Stimulated activated CD8-positive, alpha-beta memory T cell treated with anti-CD3 and anti-CD28 coated beads, Interleukin-15, amount 100 ng/mL, for 24 hours (primary cell): ENCODE measurements at regions not wholly inside any gene's neighbourhood (a gene's known extent, or its start where the extent isn't known, plus 50 kb on each side); places are given as distances from the start of the nearest gene placed in this dataset.
"Not testable (repeated sequence)": the region's sequence is repeated elsewhere in the genome, so short reads cannot be mapped to it uniquely, and the experiment has no call there.

Experiments
- DNase-seq: peaks from one replicate; pipeline ENCODE4 v3.0.0-alpha.2; 2020; ENCODE audit warnings: low read depth

GRCh38 chr10:3372281-3372680 lies 199.7 kb upstream of the PITRM1 start:
- no peak for DNase-seq

GRCh38 chr10:3371624-3372023 lies 199.0 kb upstream of the PITRM1 start:
- DNase-seq: not testable (repeated sequence)

GRCh38 chr10:3366735-3367405 lies 194.3 kb upstream of the PITRM1 start:
- DNase-seq: no peak

- no peak for DNase-seq
Observed at GRCh38 chr10:3366043-3366442, 193.5 kb upstream of the PITRM1 start.

GRCh38 chr10:3365630-3366029 lies 193.0 kb upstream of the PITRM1 start:
- DNase-seq: no peak

GRCh38 chr10:3364768-3365480 lies 192.3 kb upstream of the PITRM1 start:
- no peak for DNase-seq

DNA sequence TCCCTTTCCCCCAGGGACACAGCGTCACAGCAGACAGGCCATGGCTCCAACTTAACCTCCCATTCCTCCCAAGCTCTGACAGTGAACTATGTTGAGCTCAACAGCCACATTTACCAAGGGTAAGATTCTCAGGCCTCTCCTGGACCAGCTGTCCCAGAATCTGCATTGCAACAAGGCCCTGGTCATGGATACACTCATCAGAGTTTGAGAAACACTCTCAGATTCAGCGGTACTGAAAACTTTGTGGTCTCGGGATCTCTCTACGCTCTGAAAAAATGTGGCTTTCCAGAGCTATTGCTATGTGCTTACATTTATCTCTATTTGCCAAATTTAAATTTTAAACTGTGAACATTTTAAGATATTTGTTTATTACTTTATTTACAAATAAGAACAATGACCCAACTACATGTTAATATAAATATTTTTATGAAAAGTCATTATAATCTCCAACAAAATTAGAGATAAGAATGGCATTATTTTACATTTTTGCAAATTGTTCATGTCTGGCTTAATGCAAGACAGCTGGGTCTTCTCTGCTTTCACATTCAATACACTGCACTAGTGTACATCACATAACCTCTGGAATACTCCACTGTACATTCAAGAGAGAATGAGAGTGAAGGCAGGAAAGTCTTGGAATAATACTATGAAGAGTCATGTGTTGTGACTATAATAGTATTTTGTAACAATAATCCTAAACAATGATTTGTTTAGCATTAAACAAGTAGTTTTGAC lies 190.9 kb upstream of the PITRM1 start:
- DNase-seq: no peak

DNA sequence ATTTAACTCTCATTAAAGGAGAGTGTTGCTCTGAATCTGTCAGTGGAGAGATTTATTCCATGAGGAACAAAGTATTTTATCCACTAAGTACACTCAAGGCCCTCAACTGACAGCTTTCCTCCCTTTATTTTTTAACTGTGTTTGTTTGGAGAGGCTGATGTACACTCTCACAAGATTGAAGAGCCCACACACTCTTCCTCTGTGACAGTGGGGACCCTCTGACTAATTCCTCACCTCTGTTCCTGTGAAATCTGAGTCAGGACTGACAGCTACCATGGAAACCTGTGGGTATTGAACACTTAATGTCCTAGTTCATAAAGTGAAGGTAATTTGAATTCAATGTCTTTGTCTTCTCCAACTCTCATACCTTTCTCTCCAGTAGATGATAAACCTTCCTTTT lies 189.8 kb upstream of the PITRM1 start:
- no peak for DNase-seq

DNA sequence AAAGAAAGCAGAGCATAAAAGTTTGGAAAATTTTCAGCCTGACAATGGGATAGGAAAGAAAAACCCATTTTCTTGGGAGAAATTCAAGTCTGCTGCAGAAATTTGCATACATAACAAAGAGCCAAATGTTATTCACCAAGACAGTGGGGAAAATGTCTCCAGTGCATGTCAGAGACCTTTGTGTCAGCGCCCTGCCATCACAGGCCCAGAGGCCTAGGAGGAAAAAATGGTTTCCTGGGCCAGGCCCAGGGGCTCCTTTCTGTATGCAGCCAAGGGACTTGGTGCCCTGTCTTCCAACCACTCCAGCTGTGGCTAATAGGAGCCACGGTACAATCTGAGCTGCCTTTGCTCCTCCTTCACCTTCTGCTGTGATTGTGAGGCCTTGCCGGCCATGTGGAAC lies 189.1 kb upstream of the PITRM1 start:
- no peak for DNase-seq

- no peak for DNase-seq
Observed at GRCh38 chr10:3357737-3358136, 185.2 kb upstream of the PITRM1 start.

- DNase-seq: no peak
Observed at GRCh38 chr10:3355536-3355935, 183.0 kb upstream of the PITRM1 start.

GRCh38 chr10:3354174-3354900 lies 181.8 kb upstream of the PITRM1 start:
- DNase-seq: no peak

- DNase-seq: no peak
Observed at GRCh38 chr10:3353235-3353634, 180.7 kb upstream of the PITRM1 start.

GRCh38 chr10:3350617-3351258 lies 178.2 kb upstream of the PITRM1 start:
- no peak for DNase-seq

- no peak for DNase-seq
Observed at GRCh38 chr10:3350205-3350604, 177.6 kb upstream of the PITRM1 start.

DNA sequence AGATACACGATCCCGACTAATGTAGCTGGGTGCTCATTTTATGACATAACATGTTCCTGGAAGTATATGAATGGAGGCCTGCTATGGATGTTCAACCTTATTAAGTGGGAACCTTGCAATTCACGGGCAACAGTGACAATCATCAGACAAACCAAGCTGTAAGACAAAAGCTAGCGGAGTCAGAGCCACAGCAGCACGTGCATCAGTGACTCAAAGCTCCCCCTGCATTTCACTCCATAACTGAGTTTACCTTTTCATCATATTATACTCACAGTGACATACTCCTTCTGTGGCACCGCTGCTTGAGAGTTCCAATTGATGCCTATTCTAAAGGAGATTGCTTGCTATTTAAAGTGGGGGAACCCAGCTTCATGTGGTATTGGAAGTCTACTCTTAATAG lies 176.0 kb upstream of the PITRM1 start:
- no peak for DNase-seq

GRCh38 chr10:3347413-3348182 lies 175.0 kb upstream of the PITRM1 start:
- no peak for DNase-seq

DNA sequence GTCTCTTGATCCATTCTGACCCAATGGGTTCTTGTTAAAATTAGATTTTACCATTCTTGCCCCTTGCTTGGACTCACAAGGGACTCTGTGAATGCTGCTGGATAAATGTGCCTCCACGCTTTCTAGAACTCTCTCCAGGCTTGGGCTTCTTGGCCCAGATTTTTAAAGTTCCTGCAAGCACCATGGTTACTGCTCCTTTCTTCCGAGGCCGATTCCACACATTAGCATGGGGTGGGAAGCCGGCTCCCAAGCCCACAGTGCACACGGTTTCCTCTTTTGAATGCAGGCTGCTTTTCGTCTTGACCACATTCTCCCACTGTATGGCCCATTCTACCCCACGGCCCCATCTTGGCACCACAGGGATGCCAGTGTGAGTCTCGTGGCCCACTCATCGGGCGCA lies 174.3 kb upstream of the PITRM1 start:
- no peak for DNase-seq

- no peak for DNase-seq
Observed at GRCh38 chr10:3342771-3343170, 170.2 kb upstream of the PITRM1 start.

DNA sequence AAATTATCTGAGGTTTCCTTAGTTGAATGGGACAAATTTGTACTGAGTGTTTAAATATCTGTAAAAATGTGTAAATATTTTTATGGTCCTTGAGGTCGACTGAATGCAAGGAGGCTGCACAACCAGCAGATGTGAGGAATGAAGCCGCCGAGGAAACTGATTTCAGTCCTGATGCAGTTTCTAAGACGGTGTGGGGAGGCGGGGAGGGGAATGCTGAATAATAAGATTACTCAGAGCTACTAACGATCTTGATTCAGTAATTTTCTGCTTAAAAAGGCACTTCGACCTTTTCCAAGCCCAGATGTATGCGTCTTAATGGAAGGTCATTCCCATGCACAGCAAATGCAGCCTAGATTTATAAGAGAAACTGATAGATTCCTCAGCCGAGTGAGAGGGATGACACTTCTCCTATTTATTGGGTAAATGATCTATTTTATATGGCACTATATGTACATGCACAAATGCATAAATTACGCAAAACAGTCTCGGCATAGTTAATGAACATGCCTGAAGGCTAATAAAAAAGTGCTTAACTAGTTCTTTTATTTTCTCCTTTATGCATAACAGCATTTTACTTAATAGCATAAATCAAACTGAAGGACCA lies 167.6 kb upstream of the PITRM1 start:
- no peak for DNase-seq

DNA sequence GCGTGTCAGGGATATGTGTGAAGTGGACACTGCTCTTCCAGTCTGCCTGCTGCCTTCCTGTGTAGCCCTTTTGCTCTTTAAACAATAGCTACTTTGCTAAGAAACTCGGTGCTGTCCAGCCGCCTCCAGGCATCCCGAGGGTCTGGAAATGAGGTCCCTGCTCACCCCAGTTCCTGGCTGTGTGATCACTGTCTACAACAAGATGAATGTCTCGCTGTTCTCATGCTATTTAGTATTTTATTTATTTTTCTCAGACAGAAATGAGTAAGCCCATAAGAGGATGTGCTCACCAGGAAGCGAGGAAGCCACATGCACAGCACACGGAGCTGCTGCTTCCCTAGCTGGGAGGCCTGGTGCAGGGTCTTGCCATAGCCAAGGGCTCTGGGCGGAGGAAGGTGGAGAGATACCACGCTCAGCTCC lies 167.0 kb upstream of the PITRM1 start:
- DNase-seq: no peak
